Astrocyte (in vitro differentiated cells and primary cell): ENCODE measurements at regions not wholly inside any gene's neighbourhood (a gene's known extent, or its start where the extent isn't known, plus 50 kb on each side); places are given as distances from the start of the nearest gene placed in this dataset.

Experiments used
- DNase-seq: peaks from one replicate; pipeline ENCODE4 v3.0.0-alpha.2; 2010; ENCODE audit warnings: low read depth
- FAIRE-seq: peaks from 2 replicates; lab custom pipeline; 2011; peaks lifted over from hg19 to GRCh38; lab: Jason Lieb, UNC
- H2AFZ ChIP-seq: 2 replicates; pipeline ENCODE4 v1.6.0; 2012; ENCODE audit warnings: low read depth, low read length, inconsistent platforms
- H3K27ac ChIP-seq: 2 replicates; pipeline ENCODE4 v1.5.1; 2011; ENCODE audit warnings: low read depth, low read length, inconsistent platforms
- H3K27me3 ChIP-seq: 2 replicates; pipeline ENCODE4 v1.6.0; 2011; ENCODE audit warnings: low read length, inconsistent platforms; ENCODE audit not compliant: insufficient read depth
- H3K36me3 ChIP-seq: 2 replicates; pipeline ENCODE4 v1.5.1; 2011; ENCODE audit warnings: low read length, inconsistent platforms; ENCODE audit not compliant: insufficient read depth
- H3K4me1 ChIP-seq: 2 replicates; pipeline ENCODE4 v1.5.1; 2011; ENCODE audit warnings: low read length, inconsistent platforms; ENCODE audit not compliant: insufficient read depth
- H3K4me2 ChIP-seq: 2 replicates; pipeline ENCODE4 v1.6.0; 2012; ENCODE audit warnings: low read length, inconsistent platforms
- H3K4me3 ChIP-seq: 2 replicates; pipeline ENCODE4 v1.5.1; 2011; ENCODE audit warnings: low read depth, mild to moderate bottlenecking, low read length, inconsistent platforms; ENCODE audit not compliant: insufficient read depth
- H3K79me2 ChIP-seq: 2 replicates; pipeline ENCODE4 v1.6.0; 2012; ENCODE audit warnings: mild to moderate bottlenecking, low read length, inconsistent platforms; ENCODE audit not compliant: insufficient read depth
- H3K9ac ChIP-seq: 2 replicates; pipeline ENCODE4 v1.6.0; 2012; ENCODE audit warnings: mild to moderate bottlenecking, low read length, inconsistent platforms
- H3K9me3 ChIP-seq: 2 replicates; pipeline ENCODE4 v1.5.1; 2012; ENCODE audit warnings: low read depth, mild to moderate bottlenecking, low read length, inconsistent platforms; ENCODE audit not compliant: insufficient read depth
- H4K20me1 ChIP-seq: 2 replicates; pipeline ENCODE4 v1.6.0; 2012; ENCODE audit warnings: low read length, inconsistent platforms; ENCODE audit not compliant: insufficient read depth
- H3K27ac Mint-ChIP-seq: one replicate; pipeline ENCODE4 v1.8.0; 2021; ENCODE audit warnings: mild to moderate bottlenecking, mixed read lengths; ENCODE audit not compliant: unreplicated experiment
- H3K27me3 Mint-ChIP-seq: one replicate; pipeline ENCODE4 v1.8.0; 2021; ENCODE audit warnings: low read depth, mixed read lengths; ENCODE audit not compliant: unreplicated experiment
- H3K36me3 Mint-ChIP-seq: one replicate; pipeline ENCODE4 v1.8.0; 2021; ENCODE audit warnings: low read depth, mixed read lengths; ENCODE audit not compliant: unreplicated experiment
- H3K4me1 Mint-ChIP-seq: one replicate; pipeline ENCODE4 v1.8.0; 2021; ENCODE audit warnings: low read depth, mixed read lengths; ENCODE audit not compliant: unreplicated experiment
- H3K4me3 Mint-ChIP-seq: one replicate; pipeline ENCODE4 v1.8.0; 2021; ENCODE audit warnings: mild to moderate bottlenecking, moderate library complexity, mixed read lengths; ENCODE audit not compliant: unreplicated experiment
- H3K9me3 Mint-ChIP-seq: one replicate; pipeline ENCODE4 v1.8.0; 2021; ENCODE audit warnings: mild to moderate bottlenecking, mixed read lengths; ENCODE audit not compliant: unreplicated experiment
- EZH2 ChIP-seq: IDR thresholded peaks from 2 replicates; pipeline ENCODE4 v1.6.1; 2012; ENCODE audit warnings: mild to moderate bottlenecking, low read length, inconsistent platforms; ENCODE audit not compliant: insufficient read depth
- TF ChIP-seq, protein P1 (sequence below): IDR thresholded peaks from 2 replicates; pipeline ENCODE4 v1.5.1; 2011; ENCODE audit warnings: low read depth, mild to moderate bottlenecking, inconsistent platforms, low read length, moderate library complexity; ENCODE audit not compliant: insufficient read depth

DNA sequence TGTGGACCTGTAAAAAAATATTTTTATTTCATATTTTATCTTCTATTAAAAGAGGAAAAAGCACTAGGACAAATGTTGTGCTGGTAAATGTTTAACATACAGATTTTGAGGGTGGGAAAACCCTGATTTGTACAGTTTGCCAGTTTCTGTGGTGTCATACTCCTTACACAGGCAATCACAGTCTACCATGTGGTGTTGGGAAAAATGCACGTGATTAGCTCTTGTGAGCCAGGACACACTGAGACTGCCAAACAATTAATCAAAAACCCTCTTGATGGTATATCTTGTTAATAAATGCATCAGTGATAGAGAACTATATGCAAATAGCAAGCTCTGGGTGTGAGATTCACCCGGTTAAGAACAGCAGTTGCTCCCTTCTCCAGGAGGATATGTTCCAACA, 136.5 kb upstream of the ZC3H11B start:
- H3K4me1 Mint-ChIP-seq, result no peaks in the 10 kb centered on the region

DNA sequence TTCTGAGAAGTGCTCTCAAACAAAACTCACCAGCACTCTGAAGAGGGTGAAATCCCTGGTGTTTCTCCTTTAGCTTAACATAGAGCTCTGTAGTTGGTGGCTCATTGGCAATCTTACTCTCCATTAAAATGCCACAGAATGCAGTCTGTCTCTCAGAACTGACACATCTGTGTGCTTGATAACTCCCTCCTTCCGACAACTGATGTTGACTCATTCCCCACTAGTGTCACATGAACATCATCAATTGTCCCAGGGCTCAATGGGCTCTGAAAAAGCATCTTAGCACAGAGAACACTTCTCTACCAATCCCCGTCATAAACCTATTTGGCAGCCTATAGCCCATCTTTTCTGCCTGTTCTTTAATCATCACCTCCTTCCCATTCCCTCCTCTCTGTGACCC, 133.2 kb upstream of the ZC3H11B start:
- no peak overlapping the region for H3K27ac ChIP-seq
- Mint-ChIP-seq H3K27me3 (no peaks in the 10 kb centered on the region), H3K4me1 (no peaks in the 10 kb centered on the region), H3K36me3 (no peaks in the 10 kb centered on the region), H3K4me3 (no peak overlapping the region), H3K9me3 (no peaks in the 10 kb centered on the region), H3K27ac (no peak overlapping the region)
- H3K4me3 ChIP-seq, result no peak overlapping the region
- H3K9ac ChIP-seq, result no peak overlapping the region
- no peaks in the 10 kb centered on the region for H3K36me3 ChIP-seq
- no peak for DNase-seq
- H3K27me3 ChIP-seq, result no peaks in the 10 kb centered on the region
- H2AFZ ChIP-seq, result no peak overlapping the region
- H4K20me1 ChIP-seq, result no peaks in the 10 kb centered on the region
- no peaks in the 10 kb centered on the region for H3K4me1 ChIP-seq
- no peak for TF ChIP-seq EZH2
- TF ChIP-seq, protein P1, sequence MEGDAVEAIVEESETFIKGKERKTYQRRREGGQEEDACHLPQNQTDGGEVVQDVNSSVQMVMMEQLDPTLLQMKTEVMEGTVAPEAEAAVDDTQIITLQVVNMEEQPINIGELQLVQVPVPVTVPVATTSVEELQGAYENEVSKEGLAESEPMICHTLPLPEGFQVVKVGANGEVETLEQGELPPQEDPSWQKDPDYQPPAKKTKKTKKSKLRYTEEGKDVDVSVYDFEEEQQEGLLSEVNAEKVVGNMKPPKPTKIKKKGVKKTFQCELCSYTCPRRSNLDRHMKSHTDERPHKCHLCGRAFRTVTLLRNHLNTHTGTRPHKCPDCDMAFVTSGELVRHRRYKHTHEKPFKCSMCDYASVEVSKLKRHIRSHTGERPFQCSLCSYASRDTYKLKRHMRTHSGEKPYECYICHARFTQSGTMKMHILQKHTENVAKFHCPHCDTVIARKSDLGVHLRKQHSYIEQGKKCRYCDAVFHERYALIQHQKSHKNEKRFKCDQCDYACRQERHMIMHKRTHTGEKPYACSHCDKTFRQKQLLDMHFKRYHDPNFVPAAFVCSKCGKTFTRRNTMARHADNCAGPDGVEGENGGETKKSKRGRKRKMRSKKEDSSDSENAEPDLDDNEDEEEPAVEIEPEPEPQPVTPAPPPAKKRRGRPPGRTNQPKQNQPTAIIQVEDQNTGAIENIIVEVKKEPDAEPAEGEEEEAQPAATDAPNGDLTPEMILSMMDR, result no peak
- H3K79me2 ChIP-seq, result no peaks in the 10 kb centered on the region
- no peak overlapping the region for H3K4me2 ChIP-seq
- no peaks in the 10 kb centered on the region for H3K9me3 ChIP-seq
- FAIRE-seq, result no peak

More for the DNA sequence above, 136.5 kb upstream of the ZC3H11B start:
- no peaks in the 10 kb centered on the region for H3K36me3 ChIP-seq
- no peak overlapping the region for H3K9ac ChIP-seq
- no peaks in the 10 kb centered on the region for H3K79me2 ChIP-seq
- Mint-ChIP-seq H3K27ac (no peak overlapping the region), H3K9me3 (no peaks in the 10 kb centered on the region), H3K36me3 (no peaks in the 10 kb centered on the region), H3K27me3 (no peaks in the 10 kb centered on the region), H3K4me3 (no peak overlapping the region)
- no peak overlapping the region for H3K27ac ChIP-seq
- FAIRE-seq (no peak), DNase-seq (no peak)
- no peaks in the 10 kb centered on the region for H3K9me3 ChIP-seq
- no peak overlapping the region for H2AFZ ChIP-seq
- H3K4me2 ChIP-seq, result no peak overlapping the region
- no peaks in the 10 kb centered on the region for H3K27me3 ChIP-seq
- no peaks in the 10 kb centered on the region for H4K20me1 ChIP-seq
- no peak overlapping the region for H3K4me3 ChIP-seq
- TF ChIP-seq EZH2, result no peak
- TF ChIP-seq, protein P1, result no peak
- H3K4me1 ChIP-seq, result no peaks in the 10 kb centered on the region

- Mint-ChIP-seq H3K27ac (no peak overlapping the region), H3K36me3 (no peaks in the 10 kb centered on the region), H3K9me3 (no peaks in the 10 kb centered on the region), H3K4me3 (no peak overlapping the region), H3K4me1 (no peaks in the 10 kb centered on the region), H3K27me3 (no peaks in the 10 kb centered on the region)
- Histone ChIP-seq H3K4me3 (no peak overlapping the region), H3K36me3 (no peaks in the 10 kb centered on the region), H3K27me3 (no peaks in the 10 kb centered on the region), H3K4me2 (no peak overlapping the region), H2AFZ (no peak overlapping the region), H3K79me2 (no peaks in the 10 kb centered on the region), H4K20me1 (no peaks in the 10 kb centered on the region), H3K4me1 (no peaks in the 10 kb centered on the region), H3K9me3 (no peaks in the 10 kb centered on the region), H3K9ac (no peak overlapping the region), H3K27ac (no peak overlapping the region)
- DNase-seq, result peak; percentile 89
- TF ChIP-seq, protein P1, result no peak
- TF ChIP-seq EZH2, result no peak
- FAIRE-seq, result no peak
Measured at GRCh38 chr1:219744652-219745469, 132.0 kb upstream of the ZC3H11B start.
